ENCODE measurements at regions not wholly inside any gene's neighbourhood (a gene's known extent, or its start where the extent isn't known, plus 50 kb on each side); places are given as distances from the start of the nearest gene placed in this dataset.

DNA sequence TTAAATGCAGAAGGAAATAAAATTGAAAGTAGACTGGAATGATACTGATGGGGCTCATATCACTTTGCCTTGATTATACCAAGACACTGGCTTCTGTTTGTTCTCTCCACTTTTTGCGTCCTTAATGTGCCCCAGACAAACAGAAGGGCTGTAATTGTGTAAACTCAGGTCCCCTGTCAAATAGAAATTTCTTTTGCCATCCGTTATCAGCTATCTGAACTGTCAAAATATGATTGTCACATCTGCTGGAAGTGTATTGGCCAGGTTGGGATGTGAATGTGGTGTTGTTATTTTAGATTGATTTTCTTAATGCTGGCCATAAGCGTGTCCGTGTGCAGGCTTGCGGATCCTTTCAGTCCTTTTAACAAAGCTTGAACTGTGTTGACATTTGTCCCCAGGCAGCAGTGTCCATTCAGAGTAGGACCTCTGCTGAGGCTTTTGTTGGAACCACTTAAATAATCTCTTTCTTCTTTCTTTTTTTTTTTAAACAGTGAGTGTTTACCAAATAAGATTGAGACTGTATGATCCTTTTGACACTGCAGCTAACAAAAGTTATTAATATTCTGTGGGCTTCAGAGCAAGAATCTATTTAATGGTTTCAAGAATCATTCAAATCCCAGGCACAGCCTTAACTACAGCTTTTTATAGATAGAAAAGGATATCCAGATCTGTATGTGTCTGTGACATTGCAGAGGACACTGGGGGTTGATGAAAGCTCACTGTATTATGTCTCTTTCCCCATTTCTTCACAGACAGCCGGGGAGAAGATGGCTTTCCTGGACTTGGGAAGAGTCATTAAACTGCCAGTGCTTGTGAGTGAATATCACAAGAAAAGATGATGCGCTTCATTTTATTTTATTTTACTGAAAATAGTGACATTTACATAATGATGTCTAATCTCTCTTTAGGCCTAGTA is 171.7 kb downstream of the ZNF608 start:
- Histone ChIP-seq H3K79me2 (ENCODE audit: control insufficient read depth, insufficient read depth, low read length) (no peaks in the 10 kb centered on the region), H4K20me1 (replicated peaks; ENCODE audit: control insufficient read depth, insufficient read depth, low read length) (no peaks in the 10 kb centered on the region), H3K4me3 (no peak overlapping the region), H3K27me3 (ENCODE audit: control insufficient read depth in 2 of 2, insufficient read depth in 2 of 2, low read length in 2 of 2) (peaks cover 4 to 18% of the 10 kb centered on the region in 2 experiments), H3K27ac (ENCODE audit: extremely low read depth, low read depth, low read length) (no peak overlapping the region), H3K9ac (ENCODE audit: insufficient read depth in 1 of 2, low read depth in 2 of 2, low read length in 2 of 2) (no peak overlapping the region), H2AFZ (ENCODE audit: low read depth, low read length) (no peak overlapping the region), H3K9me3 (replicated peaks; ENCODE audit: control insufficient read depth, insufficient read depth, low read depth, low read length) (no peaks in the 10 kb centered on the region), H3K4me1 (replicated peaks in 1 of 2; ENCODE audit: control insufficient read depth in 2 of 2, insufficient read depth in 2 of 2, low read length in 2 of 2) (no peaks in the 10 kb centered on the region), H3K4me2 (ENCODE audit: insufficient read depth, low read length) (no peak overlapping the region), H3K9me1 (ENCODE audit: control insufficient read depth, insufficient read depth, low read length) (no peaks in the 10 kb centered on the region), H3K36me3 (ENCODE audit: control insufficient read depth, insufficient read depth, low read length) (no peaks in the 10 kb centered on the region)
- intact Hi-C loops (cut with micrococcal nuclease) (no loop called here), in situ Hi-C loops (cut with MboI) (no loop called here)
- DNase-seq (ENCODE audit: extremely low read depth in 1 of 4, low spot score in 3 of 4) (no peak), FAIRE-seq (no peak), ATAC-seq (no peak)
- ChIA-PET POLR2A (interaction anchor here (1.1 kb wide), 1 partner anchor 9 kb away, joined by 4 read pairs; no protein-coding TSS in a partner anchor), CTCF (ENCODE audit: low intra/inter-chr PET ratio) (no interaction called here)
- WGBS (ENCODE audit: insufficient coverage, low coverage, missing lambda C conversion rate) = 9% methylated on average over 7 of the region's 7 CpGs
- TF ChIP-seq GATA2 (CRISPR knock-in tag; IDR thresholded peaks at IDR 0.05) = no peak
- TF ChIP-seq TOE1 (IDR thresholded peaks at IDR 0.05; ENCODE audit: borderline replicate concordance) = no peak
- TF ChIP-seq TOE1 (CRISPR knock-in tag; IDR thresholded peaks at IDR 0.05; ENCODE audit: borderline replicate concordance, low read depth) = no peak
- TF ChIP-seq NR3C1 (CRISPR knock-in tag; IDR thresholded peaks at IDR 0.05) = no peak
- no peak for TF ChIP-seq ZNF583 (CRISPR knock-in tag; IDR thresholded peaks at IDR 0.05)
- TF ChIP-seq, protein P1, sequence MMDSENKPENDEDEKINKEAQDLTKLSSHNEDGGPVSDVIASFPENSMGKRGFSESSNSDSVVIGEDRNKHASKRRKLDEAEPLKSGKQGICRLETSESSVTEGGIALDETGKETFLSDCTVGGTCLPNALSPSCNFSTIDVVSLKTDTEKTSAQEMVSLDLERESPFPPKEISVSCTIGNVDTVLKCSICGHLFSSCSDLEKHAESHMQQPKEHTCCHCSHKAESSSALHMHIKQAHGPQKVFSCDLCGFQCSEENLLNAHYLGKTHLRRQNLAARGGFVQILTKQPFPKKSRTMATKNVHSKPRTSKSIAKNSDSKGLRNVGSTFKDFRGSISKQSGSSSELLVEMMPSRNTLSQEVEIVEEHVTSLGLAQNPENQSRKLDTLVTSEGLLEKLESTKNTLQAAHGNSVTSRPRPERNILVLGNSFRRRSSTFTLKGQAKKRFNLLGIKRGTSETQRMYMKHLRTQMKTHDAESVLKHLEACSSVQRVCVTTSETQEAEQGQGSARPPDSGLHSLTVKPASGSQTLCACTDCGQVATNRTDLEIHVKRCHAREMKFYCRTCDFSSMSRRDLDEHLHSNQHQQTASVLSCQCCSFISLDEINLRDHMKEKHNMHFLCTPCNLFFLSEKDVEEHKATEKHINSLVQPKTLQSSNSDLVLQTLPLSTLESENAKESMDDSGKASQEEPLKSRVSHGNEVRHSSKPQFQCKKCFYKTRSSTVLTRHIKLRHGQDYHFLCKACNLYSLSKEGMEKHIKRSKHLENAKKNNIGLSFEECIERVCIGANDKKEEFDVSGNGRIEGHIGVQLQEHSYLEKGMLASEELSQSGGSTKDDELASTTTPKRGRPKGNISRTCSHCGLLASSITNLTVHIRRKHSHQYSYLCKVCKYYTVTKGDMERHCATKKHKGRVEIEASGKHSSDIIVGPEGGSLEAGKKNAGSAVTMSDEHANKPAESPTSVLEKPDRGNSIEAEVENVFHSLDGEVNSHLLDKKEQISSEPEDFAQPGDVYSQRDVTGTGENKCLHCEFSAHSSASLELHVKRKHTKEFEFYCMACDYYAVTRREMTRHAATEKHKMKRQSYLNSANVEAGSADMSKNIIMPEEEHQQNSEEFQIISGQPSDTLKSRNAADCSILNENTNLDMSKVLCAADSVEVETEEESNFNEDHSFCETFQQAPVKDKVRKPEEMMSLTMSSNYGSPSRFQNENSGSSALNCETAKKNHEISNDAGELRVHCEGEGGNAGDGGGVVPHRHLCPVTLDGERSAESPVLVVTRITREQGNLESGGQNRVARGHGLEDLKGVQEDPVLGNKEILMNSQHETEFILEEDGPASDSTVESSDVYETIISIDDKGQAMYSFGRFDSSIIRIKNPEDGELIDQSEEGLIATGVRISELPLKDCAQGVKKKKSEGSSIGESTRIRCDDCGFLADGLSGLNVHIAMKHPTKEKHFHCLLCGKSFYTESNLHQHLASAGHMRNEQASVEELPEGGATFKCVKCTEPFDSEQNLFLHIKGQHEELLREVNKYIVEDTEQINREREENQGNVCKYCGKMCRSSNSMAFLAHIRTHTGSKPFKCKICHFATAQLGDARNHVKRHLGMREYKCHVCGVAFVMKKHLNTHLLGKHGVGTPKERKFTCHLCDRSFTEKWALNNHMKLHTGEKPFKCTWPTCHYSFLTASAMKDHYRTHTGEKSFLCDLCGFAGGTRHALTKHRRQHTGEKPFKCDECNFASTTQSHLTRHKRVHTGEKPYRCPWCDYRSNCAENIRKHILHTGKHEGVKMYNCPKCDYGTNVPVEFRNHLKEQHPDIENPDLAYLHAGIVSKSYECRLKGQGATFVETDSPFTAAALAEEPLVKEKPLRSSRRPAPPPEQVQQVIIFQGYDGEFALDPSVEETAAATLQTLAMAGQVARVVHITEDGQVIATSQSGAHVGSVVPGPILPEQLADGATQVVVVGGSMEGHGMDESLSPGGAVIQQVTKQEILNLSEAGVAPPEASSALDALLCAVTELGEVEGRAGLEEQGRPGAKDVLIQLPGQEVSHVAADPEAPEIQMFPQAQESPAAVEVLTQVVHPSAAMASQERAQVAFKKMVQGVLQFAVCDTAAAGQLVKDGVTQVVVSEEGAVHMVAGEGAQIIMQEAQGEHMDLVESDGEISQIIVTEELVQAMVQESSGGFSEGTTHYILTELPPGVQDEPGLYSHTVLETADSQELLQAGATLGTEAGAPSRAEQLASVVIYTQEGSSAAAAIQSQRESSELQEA (IDR thresholded peaks at IDR 0.05; ENCODE audit: low read depth) = no peak
- no peak for TF ChIP-seq ZNF232 (CRISPR knock-in tag; IDR thresholded peaks at IDR 0.05)
- TF ChIP-seq NR2F6 (CRISPR knock-in tag; IDR thresholded peaks at IDR 0.05) = no peak
- no TSS peak for BruUV-seq (replicated peaks)

Measured in K562 (cell line).